OCI-M1 (cell line): ENCODE measurements at regions not wholly inside any gene's neighbourhood (a gene's known extent, or its start where the extent isn't known, plus 50 kb on each side); places are given as distances from the start of the nearest gene placed in this dataset.
A peak's percentile ranks its signal among the peaks of the same experiment; 100 is the strongest.
"Not testable (repeated sequence)": the region's sequence is repeated elsewhere in the genome, so short reads cannot be mapped to it uniquely, and the experiment has no call there.

Experiments
- DNase-seq: peaks from one replicate; lab custom pipeline; 2025; lab: John Stamatoyannopoulos, UW

GRCh38 chr6:25160134-25160533, 119.0 kb upstream of the CARMIL1 start:
- DNase-seq = not testable (repeated sequence)

GRCh38 chr6:25165177-25165576, 114.0 kb upstream of the CARMIL1 start:
- no peak for DNase-seq

GRCh38 chr6:25165800-25166199, 113.4 kb upstream of the CARMIL1 start:
- DNase-seq = peak; percentile 88

DNA sequence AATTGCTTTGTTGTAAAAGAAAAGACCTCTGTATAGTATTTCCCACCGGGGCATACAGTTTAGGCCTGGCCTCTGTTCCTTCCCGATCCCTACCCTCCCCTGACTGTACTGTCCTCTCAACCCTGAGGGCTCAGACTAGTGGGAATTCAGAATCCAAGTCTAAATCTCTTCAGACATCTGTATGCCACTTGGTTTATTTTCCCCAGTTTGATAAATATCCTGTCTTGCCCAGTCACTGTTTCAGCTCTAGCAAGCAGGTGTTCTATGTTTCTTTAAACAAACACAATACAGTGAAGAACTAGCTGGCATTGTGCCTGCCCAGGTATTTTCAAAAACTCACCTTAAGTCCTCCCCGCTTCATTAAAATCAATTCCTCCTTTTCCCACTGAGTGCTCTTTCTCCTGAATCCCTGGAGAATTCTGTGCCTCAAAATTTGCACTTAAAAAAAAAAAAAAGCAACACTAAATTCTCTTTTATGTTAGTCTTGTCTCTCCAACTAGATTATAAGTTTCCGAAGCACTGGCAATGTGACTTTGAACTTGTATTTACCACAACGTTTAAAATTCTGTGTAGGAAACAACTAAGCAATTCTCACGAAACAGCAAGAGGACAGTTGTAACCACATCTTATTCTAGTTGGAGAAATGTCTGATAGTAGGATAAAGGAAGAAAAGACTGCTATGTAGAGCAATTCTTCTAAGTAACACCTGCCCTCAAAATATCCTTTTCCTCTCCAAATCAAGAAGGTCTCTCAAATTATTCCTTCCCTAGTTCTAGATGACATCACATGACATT, 112.0 kb upstream of the CARMIL1 start:
- DNase-seq = no peak

GRCh38 chr6:25167961-25168360, 111.2 kb upstream of the CARMIL1 start:
- no peak for DNase-seq

- DNase-seq = no peak
These were observed 110.5 kb upstream of the CARMIL1 start for GRCh38 chr6:25168637-25169036.

GRCh38 chr6:25169553-25169952, 109.6 kb upstream of the CARMIL1 start:
- DNase-seq = no peak

DNA sequence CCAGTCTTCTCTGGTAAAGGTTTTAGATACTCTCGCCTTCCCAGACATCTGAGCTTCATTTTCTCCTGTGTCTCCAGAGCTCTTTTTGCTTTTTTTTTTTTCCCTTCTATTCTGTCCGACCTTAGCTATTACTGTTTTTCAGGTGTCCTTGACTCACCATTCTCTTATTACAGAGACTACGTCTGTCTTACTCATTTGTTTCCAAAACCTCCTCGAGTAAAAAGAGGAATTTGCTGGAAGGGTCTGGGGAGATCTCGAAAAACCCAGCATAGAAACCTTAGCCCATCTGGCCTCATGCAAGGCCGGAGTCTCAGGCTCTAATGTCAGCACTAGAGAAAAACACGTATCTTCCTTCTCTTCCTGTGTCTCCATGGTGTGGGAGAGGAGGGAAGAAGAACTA, 109.2 kb upstream of the CARMIL1 start:
- no peak for DNase-seq

DNA sequence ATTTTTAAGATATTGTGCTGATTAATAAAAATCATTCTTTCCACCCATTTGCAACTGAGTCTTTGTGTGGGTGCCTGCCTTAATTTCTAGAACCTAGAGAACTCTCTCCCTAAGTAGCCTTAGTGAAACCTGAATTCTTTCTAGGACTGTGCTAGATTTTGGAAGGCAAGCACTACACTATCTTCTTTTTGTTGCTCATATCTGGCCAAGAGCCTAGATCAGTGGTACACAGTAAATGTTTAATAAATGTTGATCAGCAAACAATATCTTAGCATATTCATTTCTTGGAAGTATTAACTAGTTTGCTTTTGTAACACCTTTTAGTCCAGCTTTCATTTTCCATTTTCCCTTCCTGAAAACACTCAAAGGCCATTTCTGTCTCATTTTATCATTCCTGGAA, 108.5 kb upstream of the CARMIL1 start:
- peak; percentile 42 for DNase-seq

GRCh38 chr6:25171301-25171700, 107.9 kb upstream of the CARMIL1 start:
- DNase-seq = peak; percentile 42

DNA sequence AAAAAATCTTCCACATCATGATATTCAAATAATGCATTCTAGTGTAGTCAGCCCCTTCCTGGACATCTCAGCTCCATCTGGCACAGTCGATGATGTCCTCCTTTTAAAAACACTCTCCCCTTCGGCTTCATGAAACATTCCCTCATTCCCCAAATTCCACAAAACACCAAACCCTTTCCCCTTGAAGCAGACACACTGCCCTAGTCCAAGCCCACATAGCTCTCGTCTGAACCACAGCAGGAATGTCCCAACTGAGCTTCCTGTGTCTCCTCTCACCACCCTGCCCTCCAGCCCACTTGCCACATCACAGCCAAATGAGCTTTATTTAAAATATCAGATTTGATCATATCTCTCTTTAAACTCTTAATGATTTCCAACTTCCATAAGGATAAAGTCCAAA, 106.4 kb upstream of the CARMIL1 start:
- no peak for DNase-seq

- no peak for DNase-seq
These were observed 105.9 kb upstream of the CARMIL1 start for GRCh38 chr6:25173246-25173645.

DNA sequence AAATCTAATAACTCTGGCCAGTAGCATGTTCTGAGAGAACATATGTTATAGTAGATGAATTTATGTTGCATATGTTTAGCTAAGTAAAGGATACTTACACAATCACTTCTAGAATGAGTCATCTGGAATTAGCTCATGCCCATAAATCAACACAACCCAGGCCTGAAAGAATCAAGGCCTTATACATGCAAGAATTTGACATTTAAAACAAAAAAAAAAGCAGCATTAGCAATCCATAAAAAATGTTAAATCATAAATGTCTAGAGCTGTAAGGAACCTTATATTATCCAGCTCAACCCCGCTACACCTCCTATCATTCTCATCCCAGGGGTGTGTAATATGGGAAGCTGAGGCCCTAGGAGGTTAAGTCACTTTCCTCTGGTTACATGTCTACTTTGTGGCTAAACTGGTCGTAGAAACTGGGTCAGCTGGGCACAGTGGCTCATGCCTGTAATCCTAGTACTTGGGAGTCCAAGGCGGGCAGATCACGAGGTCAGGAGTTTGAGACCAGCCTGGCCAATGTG, 105.2 kb upstream of the CARMIL1 start:
- peak; percentile 74 for DNase-seq

GRCh38 chr6:25174678-25175077, 104.5 kb upstream of the CARMIL1 start:
- DNase-seq = no peak

- DNase-seq = no peak
These were observed 104.0 kb upstream of the CARMIL1 start for GRCh38 chr6:25175196-25175595.

- peak; percentile 74 for DNase-seq
These were observed 103.5 kb upstream of the CARMIL1 start for GRCh38 chr6:25175681-25176080.

DNA sequence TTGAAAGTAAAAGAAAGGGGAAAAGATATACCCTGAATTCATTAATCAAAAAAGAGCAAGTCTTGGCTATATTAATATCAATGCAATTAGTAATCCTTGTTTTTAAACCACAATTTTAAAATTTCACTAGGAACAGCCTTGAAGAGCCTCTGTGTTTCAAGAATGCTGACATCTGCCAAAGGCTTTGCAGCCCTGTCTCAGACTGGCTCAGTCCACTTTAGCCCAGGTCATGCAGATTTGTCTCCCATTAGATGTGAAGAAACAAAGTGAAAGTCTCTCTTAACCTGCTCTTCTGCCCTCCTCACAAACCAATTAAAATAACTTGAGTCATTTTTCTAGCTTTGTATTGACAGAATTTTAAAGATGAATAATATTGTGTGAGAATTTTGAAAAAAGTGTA, 102.7 kb upstream of the CARMIL1 start:
- DNase-seq = no peak

- DNase-seq = peak; percentile 16
These were observed 101.6 kb upstream of the CARMIL1 start for GRCh38 chr6:25177500-25178028.

DNA sequence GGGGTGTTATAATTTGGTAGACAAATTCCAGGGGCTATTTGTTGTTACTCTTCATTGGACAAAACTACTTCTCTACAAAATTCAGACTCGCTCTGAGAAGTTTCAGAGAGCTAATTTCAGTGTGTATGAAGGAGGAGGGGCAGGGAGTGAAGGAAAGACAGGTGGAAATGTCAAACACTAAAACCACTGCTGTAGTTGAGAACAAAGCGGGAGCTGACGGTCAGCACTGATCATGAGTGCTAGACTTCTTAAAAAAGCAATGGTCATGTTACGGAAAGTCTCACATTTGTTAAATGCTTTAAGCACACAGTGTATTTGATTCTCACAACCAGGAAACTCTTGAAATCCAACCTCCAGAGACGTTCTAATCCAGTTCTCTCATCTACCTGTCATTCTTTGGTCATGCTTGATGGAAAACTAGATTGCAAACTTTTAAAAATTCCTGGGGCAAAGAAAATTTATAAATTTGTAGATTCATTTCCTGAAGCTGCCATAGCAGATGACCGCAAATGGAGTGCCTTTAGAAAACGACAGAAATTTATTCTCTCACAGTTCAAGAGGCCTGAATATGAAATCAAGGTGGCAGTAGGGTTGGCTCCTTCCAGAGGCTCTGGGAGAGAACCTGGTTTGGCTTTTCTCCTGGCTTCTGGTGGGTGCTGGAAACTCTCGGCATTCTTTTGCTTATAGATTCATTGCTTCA, 100.7 kb upstream of the CARMIL1 start:
- DNase-seq = no peak

- peak; percentile 15 for DNase-seq
These were observed 100.0 kb upstream of the CARMIL1 start for GRCh38 chr6:25179051-25179778.

GRCh38 chr6:25180630-25181349, 98.4 kb upstream of the CARMIL1 start:
- DNase-seq = no peak

- DNase-seq = no peak
These were observed 97.8 kb upstream of the CARMIL1 start for GRCh38 chr6:25181350-25181724.
